Parathyroid adenoma (tissue), 2 donors: ENCODE measurements at regions not wholly inside any gene's neighbourhood (a gene's known extent, or its start where the extent isn't known, plus 50 kb on each side); places are given as distances from the start of the nearest gene placed in this dataset.

Source experiments
- H2AFZ ChIP-seq: fragments of 300-600 bp; sonication (generic); one replicate; pipeline ENCODE4 v1.7.0; 2017; ENCODE audit warnings: antibody characterized with exemption, mild to moderate bottlenecking
- H3K27ac ChIP-seq: fragments of 300-600 bp; sonication (generic); one replicate; pipeline ENCODE4 v1.7.0; 2017
- H3K27me3 ChIP-seq: fragments of 300-600 bp; sonication (generic); one replicate; pipeline ENCODE4 v1.7.0; 2017; ENCODE audit warnings: low read length; ENCODE audit not compliant: control insufficient read depth, insufficient read depth
- H3K36me3 ChIP-seq: fragments of 300-600 bp; sonication (generic); one replicate; pipeline ENCODE4 v1.7.0; 2017; ENCODE audit warnings: low read length; ENCODE audit not compliant: control insufficient read depth, insufficient read depth
- H3K4me1 ChIP-seq: fragments of 300-600 bp; sonication (generic); one replicate; pipeline ENCODE4 v1.7.0; 2017; ENCODE audit warnings: control low read depth
- H3K4me2 ChIP-seq: fragments of 300-600 bp; sonication (generic); one replicate; pipeline ENCODE4 v1.7.0; 2017; ENCODE audit warnings: low read length
- H3K4me3 ChIP-seq: fragments of 300-600 bp; sonication (generic); one replicate; pipeline ENCODE4 v1.7.0; 2017; ENCODE audit warnings: low read depth, low read length
- H3K79me2 ChIP-seq: fragments of 300-600 bp; sonication (generic); one replicate; pipeline ENCODE4 v1.7.0; 2017; ENCODE audit warnings: control low read depth
- H3K9ac ChIP-seq: fragments of 300-600 bp; sonication (generic); one replicate; pipeline ENCODE4 v1.7.0; 2017; ENCODE audit warnings: mild to moderate bottlenecking
- H3K9me3 ChIP-seq: fragments of 300-600 bp; sonication (generic); one replicate; pipeline ENCODE4 v1.7.0; 2017; ENCODE audit warnings: low read length; ENCODE audit not compliant: control insufficient read depth
- CTCF ChIP-seq: fragments of 300-600 bp; sonication (generic); IDR thresholded peaks from one replicate; pipeline ENCODE4 v1.7.0; 2017; ENCODE audit warnings: antibody characterized with exemption, mild to moderate bottlenecking
- donor health status: primary hyperparathyroidism.

DNA sequence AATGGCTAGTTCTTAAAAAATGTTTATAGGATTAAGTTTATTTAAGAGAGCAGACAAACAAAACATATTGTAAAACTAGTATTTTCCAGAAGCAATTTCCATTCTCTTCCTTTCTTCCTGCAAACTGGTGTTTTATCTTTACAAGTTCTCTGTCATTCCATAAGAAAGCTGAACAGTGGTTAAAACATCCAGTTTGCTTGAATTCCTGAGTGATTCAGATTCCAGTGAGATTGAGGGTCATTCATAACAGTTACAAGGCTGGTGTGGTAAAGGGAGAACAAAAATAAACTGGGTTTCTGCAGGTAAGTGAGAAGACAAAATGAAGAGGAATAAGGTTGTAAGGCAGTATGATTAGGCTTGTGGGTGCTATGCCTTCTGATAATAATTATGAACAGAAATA, 544.8 kb upstream of the DIPK2B start:
- no peak overlapping the region for H3K4me3 ChIP-seq
- no peak overlapping the region for H3K4me2 ChIP-seq
- H2AFZ ChIP-seq = no peak overlapping the region
- no peaks in the 10 kb centered on the region for H3K27me3 ChIP-seq
- no peaks in the 10 kb centered on the region for H3K79me2 ChIP-seq
- no peaks in the 10 kb centered on the region for H3K9me3 ChIP-seq
- no peaks in the 10 kb centered on the region for H3K4me1 ChIP-seq
- no peaks in the 10 kb centered on the region for H3K36me3 ChIP-seq
- TF ChIP-seq CTCF = no peak
- no peak overlapping the region for H3K27ac ChIP-seq
- H3K9ac ChIP-seq = no peak overlapping the region

- Histone ChIP-seq H3K9ac (no peak overlapping the region), H3K27ac (no peak overlapping the region), H3K36me3 (no peaks in the 10 kb centered on the region), H3K9me3 (no peaks in the 10 kb centered on the region), H3K79me2 (no peaks in the 10 kb centered on the region), H3K4me3 (no peak overlapping the region), H2AFZ (no peak overlapping the region), H3K4me2 (no peak overlapping the region), H3K4me1 (no peaks in the 10 kb centered on the region), H3K27me3 (no peaks in the 10 kb centered on the region)
- TF ChIP-seq CTCF = no peak
These were observed 543.4 kb upstream of the DIPK2B start for GRCh38 chrX:45743906-45744625.

DNA sequence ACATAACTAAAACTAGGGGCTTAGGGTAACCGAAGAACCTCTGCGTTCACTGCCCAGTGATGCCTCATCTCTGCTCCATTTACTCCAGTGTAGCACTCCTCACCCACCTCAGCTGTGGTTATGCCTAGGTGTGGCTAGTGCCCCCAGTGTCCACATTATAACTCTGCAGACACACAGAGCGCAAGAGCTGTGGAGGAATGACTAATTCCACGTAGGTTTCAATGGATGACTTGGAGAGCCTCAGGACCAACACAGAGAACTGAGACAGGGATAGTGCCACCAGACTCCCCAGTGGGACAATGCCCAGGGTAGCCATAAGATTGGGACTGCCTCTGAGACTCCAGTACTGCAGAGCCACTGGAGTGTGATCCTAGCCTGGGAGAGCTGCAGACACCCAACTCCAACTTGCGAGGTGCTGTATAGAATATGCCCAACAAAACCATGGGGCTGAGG, 542.4 kb upstream of the DIPK2B start:
- H2AFZ ChIP-seq = no peak overlapping the region
- H3K4me2 ChIP-seq = no peak overlapping the region
- H3K4me3 ChIP-seq = no peak overlapping the region
- H3K36me3 ChIP-seq = no peaks in the 10 kb centered on the region
- H3K9ac ChIP-seq = no peak overlapping the region
- no peak for TF ChIP-seq CTCF
- H3K79me2 ChIP-seq = no peaks in the 10 kb centered on the region
- no peak overlapping the region for H3K27ac ChIP-seq
- no peaks in the 10 kb centered on the region for H3K4me1 ChIP-seq
- H3K9me3 ChIP-seq = no peaks in the 10 kb centered on the region
- no peaks in the 10 kb centered on the region for H3K27me3 ChIP-seq

- no peaks in the 10 kb centered on the region for H3K36me3 ChIP-seq
- H3K27ac ChIP-seq = no peak overlapping the region
- no peak overlapping the region for H3K4me2 ChIP-seq
- no peak for TF ChIP-seq CTCF
- H3K9ac ChIP-seq = no peak overlapping the region
- H3K4me3 ChIP-seq = no peak overlapping the region
- H3K9me3 ChIP-seq = no peaks in the 10 kb centered on the region
- no peaks in the 10 kb centered on the region for H3K27me3 ChIP-seq
- H2AFZ ChIP-seq = no peak overlapping the region
- no peaks in the 10 kb centered on the region for H3K4me1 ChIP-seq
- no peaks in the 10 kb centered on the region for H3K79me2 ChIP-seq
These were observed 539.6 kb upstream of the DIPK2B start for GRCh38 chrX:45740291-45740690.

- no peaks in the 10 kb centered on the region for H3K27me3 ChIP-seq
- no peak overlapping the region for H3K4me3 ChIP-seq
- no peaks in the 10 kb centered on the region for H3K4me1 ChIP-seq
- no peak overlapping the region for H3K9ac ChIP-seq
- no peaks in the 10 kb centered on the region for H3K79me2 ChIP-seq
- H3K9me3 ChIP-seq = no peaks in the 10 kb centered on the region
- no peak overlapping the region for H3K27ac ChIP-seq
- no peaks in the 10 kb centered on the region for H3K36me3 ChIP-seq
- no peak for TF ChIP-seq CTCF
- no peak overlapping the region for H3K4me2 ChIP-seq
- no peak overlapping the region for H2AFZ ChIP-seq
These were observed 534.9 kb upstream of the DIPK2B start for GRCh38 chrX:45735571-45735970.
